ENCODE measurements at regions not wholly inside any gene's neighbourhood (a gene's known extent, or its start where the extent isn't known, plus 50 kb on each side); places are given as distances from the start of the nearest gene placed in this dataset.

DNA sequence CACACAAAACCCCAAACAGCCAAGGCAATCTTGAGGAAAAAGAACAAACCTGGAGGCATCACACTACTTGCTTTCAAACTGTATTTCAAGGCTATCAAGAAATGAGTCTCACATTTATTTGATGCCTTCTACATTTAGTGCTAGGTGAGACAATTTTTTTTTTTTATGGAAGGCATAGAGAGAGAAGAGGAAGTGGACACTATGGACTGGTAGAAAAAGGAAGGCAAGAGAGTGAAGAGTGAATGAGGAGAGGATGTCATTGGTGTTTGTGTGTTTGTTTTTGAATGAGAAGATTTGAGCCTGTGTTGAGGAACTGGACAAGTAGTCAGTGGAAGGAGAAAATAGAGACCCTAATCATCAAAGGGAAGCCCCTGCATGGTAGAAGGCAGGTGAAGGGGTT is 182.0 kb upstream of the JAG1 start:
- no peaks in the 10 kb centered on the region for H3K9me3 ChIP-seq (ENCODE audit: insufficient read depth, low read length)
- H4K20me1 ChIP-seq (ENCODE audit: insufficient read depth, low read length), result no peaks in the 10 kb centered on the region
- no peak for TF ChIP-seq EZH2phosphoT487 (IDR thresholded peaks at IDR 0.05; ENCODE audit: low read depth)
- TF ChIP-seq, protein P1, sequence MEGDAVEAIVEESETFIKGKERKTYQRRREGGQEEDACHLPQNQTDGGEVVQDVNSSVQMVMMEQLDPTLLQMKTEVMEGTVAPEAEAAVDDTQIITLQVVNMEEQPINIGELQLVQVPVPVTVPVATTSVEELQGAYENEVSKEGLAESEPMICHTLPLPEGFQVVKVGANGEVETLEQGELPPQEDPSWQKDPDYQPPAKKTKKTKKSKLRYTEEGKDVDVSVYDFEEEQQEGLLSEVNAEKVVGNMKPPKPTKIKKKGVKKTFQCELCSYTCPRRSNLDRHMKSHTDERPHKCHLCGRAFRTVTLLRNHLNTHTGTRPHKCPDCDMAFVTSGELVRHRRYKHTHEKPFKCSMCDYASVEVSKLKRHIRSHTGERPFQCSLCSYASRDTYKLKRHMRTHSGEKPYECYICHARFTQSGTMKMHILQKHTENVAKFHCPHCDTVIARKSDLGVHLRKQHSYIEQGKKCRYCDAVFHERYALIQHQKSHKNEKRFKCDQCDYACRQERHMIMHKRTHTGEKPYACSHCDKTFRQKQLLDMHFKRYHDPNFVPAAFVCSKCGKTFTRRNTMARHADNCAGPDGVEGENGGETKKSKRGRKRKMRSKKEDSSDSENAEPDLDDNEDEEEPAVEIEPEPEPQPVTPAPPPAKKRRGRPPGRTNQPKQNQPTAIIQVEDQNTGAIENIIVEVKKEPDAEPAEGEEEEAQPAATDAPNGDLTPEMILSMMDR (IDR thresholded peaks at IDR 0.05; ENCODE audit: low read depth, low read length), result no peak
- no peaks in the 10 kb centered on the region for H3K79me2 ChIP-seq (ENCODE audit: low read length)
- H3K27me3 ChIP-seq (ENCODE audit: low read depth, low read length), result peaks cover 9% of the 10 kb centered on the region; the same call in 1 of the 2 replicates
- H3K9ac ChIP-seq (ENCODE audit: low read length), result no peak overlapping the region
- H3K27ac ChIP-seq (ENCODE audit: low read length), result no peak overlapping the region
- H3K4me1 ChIP-seq (ENCODE audit: low read length), result peaks cover under 1% of the 10 kb centered on the region; the same call in 1 of the 2 replicates
- no peak overlapping the region for H3K4me2 ChIP-seq (ENCODE audit: low read length)
- no peak overlapping the region for H3K4me3 ChIP-seq (ENCODE audit: low read length)
- H3K36me3 ChIP-seq (replicated peaks; ENCODE audit: low read depth, low read length), result no peaks in the 10 kb centered on the region
- H2AFZ ChIP-seq (ENCODE audit: low read depth, low read length), result no peak overlapping the region

DNA sequence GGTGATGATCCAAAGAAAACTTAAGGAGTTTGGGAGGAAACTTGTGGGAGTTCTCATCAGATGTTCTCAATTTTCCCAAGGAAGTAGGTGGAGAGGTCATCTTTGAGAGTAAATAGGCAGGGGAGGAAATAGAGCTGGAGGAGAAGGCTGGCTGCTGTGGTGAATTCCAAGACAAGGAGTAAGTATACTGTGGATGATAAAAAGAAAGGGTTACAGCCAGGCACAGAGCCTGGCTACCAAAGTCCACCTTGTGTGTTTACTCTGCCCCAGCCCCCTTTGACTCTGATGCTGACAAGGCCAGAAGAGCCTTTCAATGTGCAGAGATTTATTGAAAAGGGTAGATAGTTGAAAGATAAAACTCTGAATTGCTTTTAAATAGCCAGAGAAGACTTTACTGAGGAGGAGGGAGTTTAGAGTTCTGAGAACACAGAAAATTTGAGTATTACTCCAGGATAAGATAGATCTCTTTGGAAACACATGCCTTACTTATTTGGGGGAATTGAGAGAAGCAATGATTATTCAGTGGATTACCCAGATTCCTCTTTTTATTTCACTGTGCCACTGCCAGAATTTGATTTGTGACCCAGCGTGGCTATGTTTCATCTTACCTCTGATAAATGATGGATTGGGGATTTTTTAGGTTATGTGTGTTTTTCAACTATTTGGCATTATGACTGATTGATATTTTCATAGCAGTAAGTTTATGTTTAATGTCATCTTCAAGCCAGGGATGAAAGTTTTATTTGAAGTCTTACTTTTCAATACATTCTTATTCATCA is 182.6 kb upstream of the JAG1 start:
- H2AFZ ChIP-seq (ENCODE audit: low read depth, low read length), result no peak overlapping the region
- no peaks in the 10 kb centered on the region for H3K9me3 ChIP-seq (ENCODE audit: insufficient read depth, low read length)
- no peak for TF ChIP-seq EZH2phosphoT487 (IDR thresholded peaks at IDR 0.05; ENCODE audit: low read depth)
- TF ChIP-seq, protein P1 (IDR thresholded peaks at IDR 0.05; ENCODE audit: low read depth, low read length), result no peak
- no peaks in the 10 kb centered on the region for H3K36me3 ChIP-seq (replicated peaks; ENCODE audit: low read depth, low read length)
- H4K20me1 ChIP-seq (ENCODE audit: insufficient read depth, low read length), result no peaks in the 10 kb centered on the region
- H3K4me3 ChIP-seq (ENCODE audit: low read length), result no peak overlapping the region
- H3K9ac ChIP-seq (ENCODE audit: low read length), result no peak overlapping the region
- no peak overlapping the region for H3K4me2 ChIP-seq (ENCODE audit: low read length)
- H3K27ac ChIP-seq (ENCODE audit: low read length), result no peak overlapping the region
- no peaks in the 10 kb centered on the region for H3K79me2 ChIP-seq (ENCODE audit: low read length)
- H3K4me1 ChIP-seq (ENCODE audit: low read length), result peaks cover 7% of the 10 kb centered on the region
- peaks cover 6% of the 10 kb centered on the region; the same call in 1 of the 2 replicates for H3K27me3 ChIP-seq (ENCODE audit: low read depth, low read length)

DNA sequence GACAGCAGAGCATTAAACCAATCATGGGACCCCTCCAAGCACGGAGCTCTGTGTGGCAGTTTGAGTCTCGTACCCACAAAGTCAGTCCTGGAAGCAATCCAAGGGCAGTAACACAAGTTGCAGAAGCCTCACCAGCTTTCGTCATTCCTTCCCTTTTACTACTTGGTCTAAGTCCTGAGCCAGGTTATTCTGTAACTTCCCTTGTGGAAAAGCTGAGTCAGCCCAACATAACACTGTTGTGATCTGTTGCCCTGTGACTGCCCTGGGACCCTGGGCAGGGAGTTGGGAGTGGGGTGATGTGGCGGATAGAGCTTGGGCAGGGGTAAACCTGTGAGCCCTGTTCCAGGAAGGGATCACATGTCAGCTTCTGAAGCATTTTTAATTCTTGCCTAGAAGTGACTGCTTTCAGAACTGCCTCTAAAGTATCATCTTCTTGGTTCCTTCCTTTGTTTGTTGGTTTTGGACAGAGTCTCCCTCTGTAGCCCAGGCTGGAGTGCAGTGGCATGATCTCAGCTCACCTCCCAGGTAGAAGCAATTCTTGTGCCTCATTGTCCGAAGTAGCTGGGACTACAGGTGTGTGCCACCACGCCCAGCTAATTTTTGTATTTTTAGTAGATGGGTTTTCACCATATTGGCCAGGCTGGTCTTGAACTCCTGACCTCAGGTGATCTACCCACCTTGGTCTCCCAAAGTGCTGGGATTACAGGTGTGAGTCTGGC is 183.7 kb upstream of the JAG1 start:
- H3K27me3 ChIP-seq (ENCODE audit: low read depth, low read length), result peaks cover 6% of the 10 kb centered on the region; the same call in 1 of the 2 replicates
- H3K9me3 ChIP-seq (ENCODE audit: insufficient read depth, low read length), result no peaks in the 10 kb centered on the region
- H3K4me2 ChIP-seq (ENCODE audit: low read length), result no peak overlapping the region
- no peak overlapping the region for H3K9ac ChIP-seq (ENCODE audit: low read length)
- TF ChIP-seq EZH2phosphoT487 (IDR thresholded peaks at IDR 0.05; ENCODE audit: low read depth), result no peak
- TF ChIP-seq, protein P1 (IDR thresholded peaks at IDR 0.05; ENCODE audit: low read depth, low read length), result no peak
- H3K4me1 ChIP-seq (ENCODE audit: low read length), result peaks cover 7% of the 10 kb centered on the region
- no peak overlapping the region for H2AFZ ChIP-seq (ENCODE audit: low read depth, low read length)
- no peaks in the 10 kb centered on the region for H3K36me3 ChIP-seq (replicated peaks; ENCODE audit: low read depth, low read length)
- H4K20me1 ChIP-seq (ENCODE audit: insufficient read depth, low read length), result no peaks in the 10 kb centered on the region
- no peak overlapping the region for H3K4me3 ChIP-seq (ENCODE audit: low read length)
- no peaks in the 10 kb centered on the region for H3K79me2 ChIP-seq (ENCODE audit: low read length)
- H3K27ac ChIP-seq (ENCODE audit: low read length), result no peak overlapping the region

DNA sequence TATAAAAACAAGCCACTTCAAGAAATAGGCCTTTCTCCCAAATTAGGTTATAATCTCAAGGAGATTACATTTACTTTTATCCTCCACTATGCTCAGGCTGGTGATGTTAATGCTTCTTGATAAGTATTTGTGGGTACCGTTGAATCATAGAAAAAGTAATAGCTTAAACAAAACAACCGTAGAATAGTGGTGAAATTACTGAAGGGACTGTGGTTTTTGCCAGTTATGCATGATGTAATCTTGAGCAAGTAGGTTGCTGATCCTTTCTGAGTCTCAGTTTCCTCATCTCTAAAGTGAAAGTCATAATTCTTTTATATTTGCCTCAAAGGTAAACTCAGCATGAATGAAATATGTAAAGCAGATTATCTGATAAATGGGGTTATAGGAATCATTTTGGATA is 187.3 kb upstream of the JAG1 start:
- Histone ChIP-seq H3K4me2 (ENCODE audit: low read length) (no peak overlapping the region), H3K36me3 (replicated peaks; ENCODE audit: low read depth, low read length) (no peaks in the 10 kb centered on the region), H3K79me2 (ENCODE audit: low read length) (no peaks in the 10 kb centered on the region), H4K20me1 (ENCODE audit: insufficient read depth, low read length) (no peaks in the 10 kb centered on the region), H3K4me3 (ENCODE audit: low read length) (no peak overlapping the region), H3K27me3 (ENCODE audit: low read depth, low read length) (peaks cover 9% of the 10 kb centered on the region; the same call in 1 of the 2 replicates), H2AFZ (ENCODE audit: low read depth, low read length) (no peak overlapping the region), H3K4me1 (ENCODE audit: low read length) (peaks cover 7% of the 10 kb centered on the region), H3K9ac (ENCODE audit: low read length) (no peak overlapping the region), H3K27ac (ENCODE audit: low read length) (no peak overlapping the region), H3K9me3 (ENCODE audit: insufficient read depth, low read length) (no peaks in the 10 kb centered on the region)
- TF ChIP-seq EZH2phosphoT487 (IDR thresholded peaks at IDR 0.05; ENCODE audit: low read depth), result no peak
- TF ChIP-seq, protein P1 (IDR thresholded peaks at IDR 0.05; ENCODE audit: low read depth, low read length), result no peak

Measured in OCI-LY3 (cell line).